ENCODE measurements at regions not wholly inside any gene's neighbourhood (a gene's known extent, or its start where the extent isn't known, plus 50 kb on each side); places are given as distances from the start of the nearest gene placed in this dataset.

- Histone ChIP-seq H3K9me3 (no peaks in the 10 kb centered on the region), H3K27me3 (no peaks in the 10 kb centered on the region), H3K4me3 (no peak overlapping the region), H3K36me3 (no peaks in the 10 kb centered on the region)
- DNase-seq: no peak
Observed at GRCh38 chr1:163842571-163842970, 520.8 kb downstream of the NUF2 start.

GRCh38 chr1:163844459-163844858, 522.7 kb downstream of the NUF2 start:
- no peak for DNase-seq
- Histone ChIP-seq H3K9me3 (no peaks in the 10 kb centered on the region), H3K27me3 (no peaks in the 10 kb centered on the region), H3K4me3 (no peak overlapping the region), H3K36me3 (no peaks in the 10 kb centered on the region)

- no peaks in the 10 kb centered on the region for H3K27me3 ChIP-seq
- DNase-seq: no peak
- no peaks in the 10 kb centered on the region for H3K36me3 ChIP-seq
- no peaks in the 10 kb centered on the region for H3K9me3 ChIP-seq
- no peak overlapping the region for H3K4me3 ChIP-seq
Observed at GRCh38 chr1:163845279-163845678, 523.5 kb downstream of the NUF2 start.

- Histone ChIP-seq H3K4me3 (no peak overlapping the region), H3K36me3 (no peaks in the 10 kb centered on the region), H3K27me3 (no peaks in the 10 kb centered on the region), H3K9me3 (no peaks in the 10 kb centered on the region)
- DNase-seq: no peak
Observed at GRCh38 chr1:163863731-163864130, 542.0 kb downstream of the NUF2 start.

- no peak for DNase-seq
- Histone ChIP-seq H3K27me3 (no peaks in the 10 kb centered on the region), H3K9me3 (no peaks in the 10 kb centered on the region), H3K4me3 (no peak overlapping the region), H3K36me3 (no peaks in the 10 kb centered on the region)
Observed at GRCh38 chr1:163864207-163864606, 542.5 kb downstream of the NUF2 start.

- Histone ChIP-seq H3K4me3 (no peak overlapping the region), H3K27me3 (no peaks in the 10 kb centered on the region), H3K36me3 (no peaks in the 10 kb centered on the region), H3K9me3 (no peaks in the 10 kb centered on the region)
- DNase-seq: no peak
Observed at GRCh38 chr1:163866564-163866963, 544.8 kb downstream of the NUF2 start.

GRCh38 chr1:163870666-163871065, 548.9 kb downstream of the NUF2 start:
- no peak overlapping the region for H3K4me3 ChIP-seq
- H3K27me3 ChIP-seq: no peaks in the 10 kb centered on the region
- no peaks in the 10 kb centered on the region for H3K36me3 ChIP-seq
- DNase-seq: no peak
- H3K9me3 ChIP-seq: no peaks in the 10 kb centered on the region

GRCh38 chr1:163872067-163872466, 550.3 kb downstream of the NUF2 start:
- no peak for DNase-seq
- Histone ChIP-seq H3K4me3 (no peak overlapping the region), H3K9me3 (no peaks in the 10 kb centered on the region), H3K36me3 (no peaks in the 10 kb centered on the region), H3K27me3 (no peaks in the 10 kb centered on the region)

GRCh38 chr1:163874070-163874469, 552.3 kb downstream of the NUF2 start:
- Histone ChIP-seq H3K36me3 (no peaks in the 10 kb centered on the region), H3K27me3 (no peaks in the 10 kb centered on the region), H3K9me3 (no peaks in the 10 kb centered on the region), H3K4me3 (no peak overlapping the region)
- no peak for DNase-seq

- H3K4me3 ChIP-seq: no peak overlapping the region
- no peaks in the 10 kb centered on the region for H3K27me3 ChIP-seq
- H3K36me3 ChIP-seq: no peaks in the 10 kb centered on the region
- no peaks in the 10 kb centered on the region for H3K9me3 ChIP-seq
- DNase-seq: no peak
Observed at GRCh38 chr1:163875200-163875926, 553.6 kb downstream of the NUF2 start.

GRCh38 chr1:163875927-163876320, 554.2 kb downstream of the NUF2 start:
- no peak overlapping the region for H3K4me3 ChIP-seq
- no peaks in the 10 kb centered on the region for H3K9me3 ChIP-seq
- no peaks in the 10 kb centered on the region for H3K27me3 ChIP-seq

GRCh38 chr1:163876546-163876945, 554.8 kb downstream of the NUF2 start:
- no peaks in the 10 kb centered on the region for H3K9me3 ChIP-seq
- no peak overlapping the region for H3K4me3 ChIP-seq
- no peak for DNase-seq
- H3K36me3 ChIP-seq: no peaks in the 10 kb centered on the region
- H3K27me3 ChIP-seq: no peaks in the 10 kb centered on the region

More at GRCh38 chr1:163875927-163876320, 554.2 kb downstream of the NUF2 start:
- no peaks in the 10 kb centered on the region for H3K36me3 ChIP-seq
- no peak for DNase-seq

- no peaks in the 10 kb centered on the region for H3K27me3 ChIP-seq
- no peak overlapping the region for H3K4me3 ChIP-seq
- no peak for DNase-seq
- no peaks in the 10 kb centered on the region for H3K36me3 ChIP-seq
- H3K9me3 ChIP-seq: no peaks in the 10 kb centered on the region
Observed at GRCh38 chr1:163877016-163877415, 555.3 kb downstream of the NUF2 start.

GRCh38 chr1:163885510-163885909, 563.8 kb downstream of the NUF2 start:
- H3K27me3 ChIP-seq: no peaks in the 10 kb centered on the region
- no peaks in the 10 kb centered on the region for H3K36me3 ChIP-seq
- H3K9me3 ChIP-seq: no peaks in the 10 kb centered on the region
- no peak overlapping the region for H3K4me3 ChIP-seq
- no peak for DNase-seq

GRCh38 chr1:163896001-163896400, 574.2 kb downstream of the NUF2 start:
- Histone ChIP-seq H3K4me3 (no peak overlapping the region), H3K36me3 (no peaks in the 10 kb centered on the region), H3K27me3 (no peaks in the 10 kb centered on the region), H3K9me3 (no peaks in the 10 kb centered on the region)
- no peak for DNase-seq

- Histone ChIP-seq H3K27me3 (no peaks in the 10 kb centered on the region), H3K9me3 (no peaks in the 10 kb centered on the region), H3K4me3 (no peak overlapping the region), H3K36me3 (no peaks in the 10 kb centered on the region)
- DNase-seq: no peak
Observed at GRCh38 chr1:163897412-163898155, 575.8 kb downstream of the NUF2 start.

GRCh38 chr1:163906283-163906682, 584.5 kb downstream of the NUF2 start:
- H3K36me3 ChIP-seq: no peaks in the 10 kb centered on the region
- no peaks in the 10 kb centered on the region for H3K27me3 ChIP-seq
- DNase-seq: no peak
- no peaks in the 10 kb centered on the region for H3K9me3 ChIP-seq
- no peak overlapping the region for H3K4me3 ChIP-seq

Data from MG63 (cell line).